K562 (cell line): ENCODE measurements at regions not wholly inside any gene's neighbourhood (a gene's known extent, or its start where the extent isn't known, plus 50 kb on each side); places are given as distances from the start of the nearest gene placed in this dataset.

Source experiments
- ATAC-seq: fragments of 200-7000 bp; cut with Tn5 transposase; 3 replicates; pipeline ENCODE4 v1.9.1; 2020; ENCODE audit warnings: moderate library complexity
- BruUV-seq: library from RNA; stranded (reverse); fragments of 400-500 nt; replicated peaks from 2 replicates; lab custom pipeline; 2021; lab: Mats Ljungman, UMichigan
- CTCF ChIA-PET: fragments of 300-600 bp; formaldehyde crosslinking; extraction: SDS; loops from one replicate; lab custom pipeline; 2021; ENCODE audit warnings: low intra/inter-chr PET ratio; lab: Yijun Ruan, JAX
- POLR2A ChIA-PET: fragments of 300-600, 350-650 bp; sonication (Branson Sonifier 250); formaldehyde crosslinking; extraction: SDS; loops from one replicate; lab custom pipeline; 2021; ENCODE audit warnings: antibody characterized with exemption, inconsistent platforms; lab: Yijun Ruan, JAX
- DNase-seq, 4 experiments: peaks; one replicate each; pipeline versions ENCODE4 v3.0.0 to v3.0.0-alpha.2; 2011 to 2018; ENCODE audit warnings: low spot score in 3 of 4, mixed read lengths in 3 of 4; ENCODE audit errors: extremely low read depth in 1 of 4
- FAIRE-seq: peaks from 2 replicates; lab custom pipeline; 2011; peaks lifted over from hg19 to GRCh38; lab: Jason Lieb, UNC
- H2AFZ ChIP-seq: 2 replicates; pipeline ENCODE4 v1.6.0; 2011; ENCODE audit warnings: low read depth, low read length, control low read depth, inconsistent platforms
- H3K27ac ChIP-seq: fragments of 200-600 bp; 3 replicates; pipeline ENCODE4 v1.8.0; 2011; ENCODE audit warnings: low read depth, mild to moderate bottlenecking, control low read depth, inconsistent platforms, low read length, moderate library complexity, mixed read lengths; ENCODE audit errors: extremely low read depth
- H3K27me3 ChIP-seq, 2 experiments: fragments of 300-600 bp in 1 of 2; 2 replicates in 1 of 2; 3 replicates in 1 of 2; pipeline versions ENCODE4 v1.6.0 to v1.8.0; 2011; ENCODE audit warnings: inconsistent platforms in 2 of 2, low read length in 2 of 2, mild to moderate bottlenecking in 1 of 2, mixed read lengths in 1 of 2, moderate library complexity in 1 of 2; ENCODE audit not compliant: control insufficient read depth in 2 of 2, insufficient read depth in 2 of 2
- H3K36me3 ChIP-seq: fragments of 300-600 bp; 3 replicates; pipeline ENCODE4 v1.8.0; 2011; ENCODE audit warnings: mild to moderate bottlenecking, low read length, inconsistent platforms; ENCODE audit not compliant: control insufficient read depth, insufficient read depth
- H3K4me1 ChIP-seq, 2 experiments: fragments of 200-600 bp in 1 of 2; replicated peaks in 1 of 2; 2 replicates in 1 of 2; 3 replicates in 1 of 2; pipeline versions ENCODE4 v1.5.1 to v1.8.0; 2011; ENCODE audit warnings: inconsistent platforms in 2 of 2, low read length in 2 of 2, mild to moderate bottlenecking in 1 of 2, mixed read lengths in 1 of 2, moderate library complexity in 1 of 2; ENCODE audit not compliant: control insufficient read depth in 2 of 2, insufficient read depth in 2 of 2
- H3K4me2 ChIP-seq: 2 replicates; pipeline ENCODE4 v1.6.1; 2011; ENCODE audit warnings: low read length, control low read depth, inconsistent platforms, mixed read lengths; ENCODE audit not compliant: insufficient read depth
- H3K4me3 ChIP-seq: fragments of 200-600 bp; sonication (generic), shearing (Covaris generic); 2 replicates; pipeline ENCODE4 v1.5.1; 2016; ENCODE audit warnings: control low read depth, inconsistent platforms
- H3K79me2 ChIP-seq: fragments of 200-600 bp; 3 replicates; pipeline ENCODE4 v1.8.0; 2011; ENCODE audit warnings: low read length, inconsistent platforms; ENCODE audit not compliant: control insufficient read depth, insufficient read depth
- H3K9ac ChIP-seq, 2 experiments: 2 replicates each; pipeline versions ENCODE4 v1.6.0 to v1.6.1; 2011; ENCODE audit warnings: low read depth in 2 of 2, low read length in 2 of 2, control low read depth in 1 of 2, inconsistent platforms in 1 of 2, mild to moderate bottlenecking in 1 of 2, mixed read lengths in 1 of 2; ENCODE audit not compliant: insufficient read depth in 1 of 2
- H3K9me1 ChIP-seq: one replicate; pipeline ENCODE4 v1.6.0; 2011; ENCODE audit warnings: inconsistent platforms, mild to moderate bottlenecking, low read length, moderate library complexity; ENCODE audit not compliant: control insufficient read depth, insufficient read depth
- H3K9me3 ChIP-seq: replicated peaks from 2 replicates; pipeline ENCODE4 v1.5.1; 2011; ENCODE audit warnings: low read depth, low read length, inconsistent platforms; ENCODE audit not compliant: control insufficient read depth, insufficient read depth
- H4K20me1 ChIP-seq: replicated peaks from 2 replicates; pipeline ENCODE4 v1.6.1; 2011; ENCODE audit warnings: low read length, inconsistent platforms, mixed read lengths; ENCODE audit not compliant: control insufficient read depth, insufficient read depth
- CBX1 ChIP-seq: sonication (generic); IDR thresholded peaks from 2 replicates; pipeline ENCODE4 v1.6.1; 2016; ENCODE audit warnings: antibody characterized with exemption, low read depth, mild to moderate bottlenecking
- NR3C1 ChIP-seq: sonication (generic); formaldehyde crosslinking; IDR thresholded peaks from 2 replicates; pipeline ENCODE4 v1.8.1; 2022; ENCODE audit warnings: missing genetic modification reagents
- TFAM ChIP-seq: fragments of 250-450 bp; sonication (Bioruptor Pico); conservative IDR thresholded peaks from 2 replicates; pipeline ENCODE4 v1.5.0; 2021; ENCODE audit warnings: mild to moderate bottlenecking, moderate library complexity
- ZC3H11A ChIP-seq: IDR thresholded peaks from 2 replicates; pipeline ENCODE4 v1.6.1; 2012; ENCODE audit warnings: low read depth, low read length, improper control_type of control experiment
- ZNF431 ChIP-seq: sonication (generic); formaldehyde crosslinking; IDR thresholded peaks from 2 replicates; pipeline ENCODE4 v1.8.0; 2022; ENCODE audit warnings: mild to moderate bottlenecking, missing genetic modification reagents
- WGBS: fragments of 100-300 bp; shearing (Covaris generic); methylation state at CpG from one replicate; pipeline ENCODE4 v1.1.6; 2016; ENCODE audit warnings: low coverage, mixed read lengths; ENCODE audit not compliant: insufficient coverage; ENCODE audit errors: missing lambda C conversion rate; 5-methylcytosine and 5-hydroxymethylcytosine counted together
- in situ Hi-C: fragments of 300-500 bp; cut with MboI; formaldehyde crosslinking; loops from 4 replicates; pipeline ENCODE4 v1.15.0; 2018; ENCODE audit warnings: inconsistent platforms, mixed read lengths
- intact Hi-C: fragments of 100-400 bp; cut with micrococcal nuclease; formaldehyde crosslinking; loops from 2 replicates; pipeline ENCODE4 v1.14.2; 2022
- TF ChIP-seq, protein P1 (sequence below): IDR thresholded peaks from 2 replicates; pipeline ENCODE4 v1.6.1; 2012; ENCODE audit warnings: low read depth, low read length, improper control_type of control experiment, borderline replicate concordance
- TF ChIP-seq, protein P2 (sequence below): IDR thresholded peaks from 2 replicates; pipeline ENCODE4 v1.6.1; 2014; ENCODE audit warnings: antibody characterized with exemption
- TF ChIP-seq, protein P3 (sequence below): fragments of 450-650 bp; IDR thresholded peaks from 2 replicates; pipeline ENCODE4 v1.6.1; 2016; ENCODE audit warnings: mild to moderate bottlenecking, moderate library complexity

DNA sequence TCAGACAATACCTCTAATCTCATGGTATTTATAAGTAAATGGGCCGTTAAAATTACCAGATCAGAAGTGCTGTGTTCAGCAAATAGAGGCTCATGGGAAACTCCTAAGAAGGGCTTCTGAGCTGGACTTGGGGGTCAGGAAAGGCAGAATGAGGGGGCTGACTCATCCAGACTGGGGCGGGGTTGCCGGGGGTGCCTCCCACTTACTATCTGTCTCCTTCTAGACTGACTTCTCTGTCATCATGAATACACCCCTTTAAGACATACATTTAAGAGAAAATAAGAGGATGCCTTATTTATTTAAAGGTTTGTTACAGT is 96.0 kb upstream of the ERRFI1 start:
- H3K9me1 ChIP-seq, result no peaks in the 10 kb centered on the region
- H3K4me2 ChIP-seq, result peak overlapping the region; percentile 47
- 0% methylated on average over 3 of the region's 3 CpGs for WGBS
- ATAC-seq (peak; percentile 93), DNase-seq (peak; percentile 86 to 91 (median 90)), FAIRE-seq (no peak)
- peak overlapping the region in 1 of 2 experiments; percentile 47; a peak in 2 of 4 replicates for H3K9ac ChIP-seq
- no peaks in the 10 kb centered on the region for H3K27me3 ChIP-seq
- no peaks in the 10 kb centered on the region for H3K36me3 ChIP-seq
- H2AFZ ChIP-seq, result peak overlapping the region; percentile 95
- peak overlapping the region; percentile 88 for H3K27ac ChIP-seq
- no peak overlapping the region; the same call in 1 of the 2 replicates for H3K4me3 ChIP-seq
- ChIA-PET CTCF (no interaction called here), POLR2A (interaction anchor here (0.6 to 1.4 kb wide), 6 partner anchors 9 to 67 kb away, joined by 3 to 9 read pairs (median 4); no protein-coding TSS in a partner anchor)
- H4K20me1 ChIP-seq, result no peaks in the 10 kb centered on the region
- intact Hi-C loops (no loop called here), in situ Hi-C loops (no loop called here)
- H3K4me1 ChIP-seq, result peaks cover 20 to 34% of the 10 kb centered on the region in 2 experiments
- H3K9me3 ChIP-seq, result no peaks in the 10 kb centered on the region
- H3K79me2 ChIP-seq, result no peaks in the 10 kb centered on the region
- no TSS peak for BruUV-seq
- TF ChIP-seq ZNF431 (CRISPR knock-in tag), result no peak
- TF ChIP-seq, protein P1, sequence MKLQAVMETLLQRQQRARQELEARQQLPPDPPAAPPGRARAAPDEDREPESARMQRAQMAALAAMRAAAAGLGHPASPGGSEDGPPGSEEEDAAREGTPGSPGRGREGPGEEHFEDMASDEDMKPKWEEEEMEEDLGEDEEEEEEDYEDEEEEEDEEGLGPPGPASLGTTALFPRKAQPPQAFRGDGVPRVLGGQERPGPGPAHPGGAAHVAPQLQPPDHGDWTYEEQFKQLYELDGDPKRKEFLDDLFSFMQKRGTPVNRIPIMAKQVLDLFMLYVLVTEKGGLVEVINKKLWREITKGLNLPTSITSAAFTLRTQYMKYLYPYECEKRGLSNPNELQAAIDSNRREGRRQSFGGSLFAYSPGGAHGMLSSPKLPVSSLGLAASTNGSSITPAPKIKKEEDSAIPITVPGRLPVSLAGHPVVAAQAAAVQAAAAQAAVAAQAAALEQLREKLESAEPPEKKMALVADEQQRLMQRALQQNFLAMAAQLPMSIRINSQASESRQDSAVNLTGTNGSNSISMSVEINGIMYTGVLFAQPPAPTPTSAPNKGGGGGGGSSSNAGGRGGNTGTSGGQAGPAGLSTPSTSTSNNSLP, result 0 out of 2 replicates have a peak, but pooled peaks have one; percentile 21
- TF ChIP-seq CBX1, result no peak
- TF ChIP-seq, protein P2, sequence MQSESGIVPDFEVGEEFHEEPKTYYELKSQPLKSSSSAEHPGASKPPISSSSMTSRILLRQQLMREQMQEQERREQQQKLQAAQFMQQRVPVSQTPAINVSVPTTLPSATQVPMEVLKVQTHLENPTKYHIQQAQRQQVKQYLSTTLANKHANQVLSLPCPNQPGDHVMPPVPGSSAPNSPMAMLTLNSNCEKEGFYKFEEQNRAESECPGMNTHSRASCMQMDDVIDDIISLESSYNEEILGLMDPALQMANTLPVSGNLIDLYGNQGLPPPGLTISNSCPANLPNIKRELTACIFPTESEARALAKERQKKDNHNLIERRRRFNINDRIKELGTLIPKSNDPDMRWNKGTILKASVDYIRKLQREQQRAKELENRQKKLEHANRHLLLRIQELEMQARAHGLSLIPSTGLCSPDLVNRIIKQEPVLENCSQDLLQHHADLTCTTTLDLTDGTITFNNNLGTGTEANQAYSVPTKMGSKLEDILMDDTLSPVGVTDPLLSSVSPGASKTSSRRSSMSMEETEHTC, result no peak
- TF ChIP-seq TFAM (CRISPR knock-in tag), result no peak
- TF ChIP-seq ZC3H11A, result no peak
- TF ChIP-seq NR3C1 (CRISPR knock-in tag), result no peak
- TF ChIP-seq, protein P3, sequence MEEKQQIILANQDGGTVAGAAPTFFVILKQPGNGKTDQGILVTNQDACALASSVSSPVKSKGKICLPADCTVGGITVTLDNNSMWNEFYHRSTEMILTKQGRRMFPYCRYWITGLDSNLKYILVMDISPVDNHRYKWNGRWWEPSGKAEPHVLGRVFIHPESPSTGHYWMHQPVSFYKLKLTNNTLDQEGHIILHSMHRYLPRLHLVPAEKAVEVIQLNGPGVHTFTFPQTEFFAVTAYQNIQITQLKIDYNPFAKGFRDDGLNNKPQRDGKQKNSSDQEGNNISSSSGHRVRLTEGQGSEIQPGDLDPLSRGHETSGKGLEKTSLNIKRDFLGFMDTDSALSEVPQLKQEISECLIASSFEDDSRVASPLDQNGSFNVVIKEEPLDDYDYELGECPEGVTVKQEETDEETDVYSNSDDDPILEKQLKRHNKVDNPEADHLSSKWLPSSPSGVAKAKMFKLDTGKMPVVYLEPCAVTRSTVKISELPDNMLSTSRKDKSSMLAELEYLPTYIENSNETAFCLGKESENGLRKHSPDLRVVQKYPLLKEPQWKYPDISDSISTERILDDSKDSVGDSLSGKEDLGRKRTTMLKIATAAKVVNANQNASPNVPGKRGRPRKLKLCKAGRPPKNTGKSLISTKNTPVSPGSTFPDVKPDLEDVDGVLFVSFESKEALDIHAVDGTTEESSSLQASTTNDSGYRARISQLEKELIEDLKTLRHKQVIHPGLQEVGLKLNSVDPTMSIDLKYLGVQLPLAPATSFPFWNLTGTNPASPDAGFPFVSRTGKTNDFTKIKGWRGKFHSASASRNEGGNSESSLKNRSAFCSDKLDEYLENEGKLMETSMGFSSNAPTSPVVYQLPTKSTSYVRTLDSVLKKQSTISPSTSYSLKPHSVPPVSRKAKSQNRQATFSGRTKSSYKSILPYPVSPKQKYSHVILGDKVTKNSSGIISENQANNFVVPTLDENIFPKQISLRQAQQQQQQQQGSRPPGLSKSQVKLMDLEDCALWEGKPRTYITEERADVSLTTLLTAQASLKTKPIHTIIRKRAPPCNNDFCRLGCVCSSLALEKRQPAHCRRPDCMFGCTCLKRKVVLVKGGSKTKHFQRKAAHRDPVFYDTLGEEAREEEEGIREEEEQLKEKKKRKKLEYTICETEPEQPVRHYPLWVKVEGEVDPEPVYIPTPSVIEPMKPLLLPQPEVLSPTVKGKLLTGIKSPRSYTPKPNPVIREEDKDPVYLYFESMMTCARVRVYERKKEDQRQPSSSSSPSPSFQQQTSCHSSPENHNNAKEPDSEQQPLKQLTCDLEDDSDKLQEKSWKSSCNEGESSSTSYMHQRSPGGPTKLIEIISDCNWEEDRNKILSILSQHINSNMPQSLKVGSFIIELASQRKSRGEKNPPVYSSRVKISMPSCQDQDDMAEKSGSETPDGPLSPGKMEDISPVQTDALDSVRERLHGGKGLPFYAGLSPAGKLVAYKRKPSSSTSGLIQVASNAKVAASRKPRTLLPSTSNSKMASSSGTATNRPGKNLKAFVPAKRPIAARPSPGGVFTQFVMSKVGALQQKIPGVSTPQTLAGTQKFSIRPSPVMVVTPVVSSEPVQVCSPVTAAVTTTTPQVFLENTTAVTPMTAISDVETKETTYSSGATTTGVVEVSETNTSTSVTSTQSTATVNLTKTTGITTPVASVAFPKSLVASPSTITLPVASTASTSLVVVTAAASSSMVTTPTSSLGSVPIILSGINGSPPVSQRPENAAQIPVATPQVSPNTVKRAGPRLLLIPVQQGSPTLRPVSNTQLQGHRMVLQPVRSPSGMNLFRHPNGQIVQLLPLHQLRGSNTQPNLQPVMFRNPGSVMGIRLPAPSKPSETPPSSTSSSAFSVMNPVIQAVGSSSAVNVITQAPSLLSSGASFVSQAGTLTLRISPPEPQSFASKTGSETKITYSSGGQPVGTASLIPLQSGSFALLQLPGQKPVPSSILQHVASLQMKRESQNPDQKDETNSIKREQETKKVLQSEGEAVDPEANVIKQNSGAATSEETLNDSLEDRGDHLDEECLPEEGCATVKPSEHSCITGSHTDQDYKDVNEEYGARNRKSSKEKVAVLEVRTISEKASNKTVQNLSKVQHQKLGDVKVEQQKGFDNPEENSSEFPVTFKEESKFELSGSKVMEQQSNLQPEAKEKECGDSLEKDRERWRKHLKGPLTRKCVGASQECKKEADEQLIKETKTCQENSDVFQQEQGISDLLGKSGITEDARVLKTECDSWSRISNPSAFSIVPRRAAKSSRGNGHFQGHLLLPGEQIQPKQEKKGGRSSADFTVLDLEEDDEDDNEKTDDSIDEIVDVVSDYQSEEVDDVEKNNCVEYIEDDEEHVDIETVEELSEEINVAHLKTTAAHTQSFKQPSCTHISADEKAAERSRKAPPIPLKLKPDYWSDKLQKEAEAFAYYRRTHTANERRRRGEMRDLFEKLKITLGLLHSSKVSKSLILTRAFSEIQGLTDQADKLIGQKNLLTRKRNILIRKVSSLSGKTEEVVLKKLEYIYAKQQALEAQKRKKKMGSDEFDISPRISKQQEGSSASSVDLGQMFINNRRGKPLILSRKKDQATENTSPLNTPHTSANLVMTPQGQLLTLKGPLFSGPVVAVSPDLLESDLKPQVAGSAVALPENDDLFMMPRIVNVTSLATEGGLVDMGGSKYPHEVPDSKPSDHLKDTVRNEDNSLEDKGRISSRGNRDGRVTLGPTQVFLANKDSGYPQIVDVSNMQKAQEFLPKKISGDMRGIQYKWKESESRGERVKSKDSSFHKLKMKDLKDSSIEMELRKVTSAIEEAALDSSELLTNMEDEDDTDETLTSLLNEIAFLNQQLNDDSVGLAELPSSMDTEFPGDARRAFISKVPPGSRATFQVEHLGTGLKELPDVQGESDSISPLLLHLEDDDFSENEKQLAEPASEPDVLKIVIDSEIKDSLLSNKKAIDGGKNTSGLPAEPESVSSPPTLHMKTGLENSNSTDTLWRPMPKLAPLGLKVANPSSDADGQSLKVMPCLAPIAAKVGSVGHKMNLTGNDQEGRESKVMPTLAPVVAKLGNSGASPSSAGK, result no peak
